Natural killer cell (primary cell): ENCODE measurements at regions not wholly inside any gene's neighbourhood (a gene's known extent, or its start where the extent isn't known, plus 50 kb on each side); places are given as distances from the start of the nearest gene placed in this dataset.

Experiments used
- ATAC-seq, 3 donors: fragments of 150-1000 bp in 2 of 3; fragments of 200-7000 bp in 1 of 3; cut with Tn5 transposase; 1 replicate in 1 of 3; 2 replicates in 2 of 3; pipeline ENCODE4 v1.10.0; 2021; ENCODE audit warnings: mild to moderate bottlenecking in 2 of 3, moderate library complexity in 2 of 3
- DNase-seq, 2 donors: peaks; one replicate each; pipeline versions ENCODE4 v3.0.0 to v3.0.0-alpha.2; 2013 to 2021; ENCODE audit warnings: mixed read lengths in 1 of 2
- H3K27ac ChIP-seq: one replicate; pipeline ENCODE4 v1.5.1; 2013; ENCODE audit warnings: mild to moderate bottlenecking, low read length
- H3K27me3 ChIP-seq: one replicate; pipeline ENCODE4 v1.6.1; 2013; ENCODE audit warnings: low read length; ENCODE audit not compliant: control insufficient read depth, insufficient read depth
- H3K36me3 ChIP-seq: one replicate; pipeline ENCODE4 v1.6.1; 2013; ENCODE audit warnings: low read length; ENCODE audit not compliant: control insufficient read depth, insufficient read depth
- H3K4me1 ChIP-seq: one replicate; pipeline ENCODE4 v1.6.1; 2013; ENCODE audit warnings: low read length; ENCODE audit not compliant: control insufficient read depth, insufficient read depth
- H3K4me3 ChIP-seq: one replicate; pipeline ENCODE4 v1.5.1; 2013; ENCODE audit warnings: low read length
- H3K9me3 ChIP-seq: one replicate; pipeline ENCODE4 v1.6.1; 2013; ENCODE audit warnings: low read length; ENCODE audit not compliant: control insufficient read depth, insufficient read depth
- H3K27ac Mint-ChIP-seq, 2 donors: one replicate each; pipeline ENCODE4 v1.8.0; 2022; ENCODE audit warnings: mild to moderate bottlenecking in 2 of 2, mixed read lengths in 2 of 2, moderate library complexity in 1 of 2
- H3K27me3 Mint-ChIP-seq, 2 donors: one replicate each; pipeline ENCODE4 v1.8.0; 2022; ENCODE audit warnings: low read depth in 2 of 2, mixed read lengths in 2 of 2
- H3K36me3 Mint-ChIP-seq: one replicate; pipeline ENCODE4 v1.8.0; 2022; ENCODE audit warnings: mixed read lengths
- H3K4me1 Mint-ChIP-seq, 2 donors: one replicate each; pipeline ENCODE4 v1.8.0; 2022; ENCODE audit warnings: mixed read lengths in 2 of 2
- H3K4me3 Mint-ChIP-seq: one replicate; pipeline ENCODE4 v1.8.0; 2022; ENCODE audit warnings: mild to moderate bottlenecking, moderate library complexity, mixed read lengths
- H3K9me3 Mint-ChIP-seq, 2 donors: one replicate each; pipeline ENCODE4 v1.8.0; 2022; ENCODE audit warnings: mixed read lengths in 2 of 2
- WGBS: methylation state at CpG from one replicate; pipeline ENCODE4 v1.1.7; 2013; ENCODE audit warnings: missing lambda C conversion rate; ENCODE audit not compliant: insufficient coverage; 5-methylcytosine and 5-hydroxymethylcytosine counted together
- intact Hi-C: fragments of 100-400 bp; cut with micrococcal nuclease; formaldehyde crosslinking; loops from one replicate; pipeline ENCODE4 v1.14.2; 2022
- TF ChIP-seq, protein P1 (sequence below): fragments of 200-600 bp; IDR thresholded peaks from one replicate; pipeline ENCODE4 v1.8.0; 2022; ENCODE audit warnings: antibody characterized with exemption

DNA sequence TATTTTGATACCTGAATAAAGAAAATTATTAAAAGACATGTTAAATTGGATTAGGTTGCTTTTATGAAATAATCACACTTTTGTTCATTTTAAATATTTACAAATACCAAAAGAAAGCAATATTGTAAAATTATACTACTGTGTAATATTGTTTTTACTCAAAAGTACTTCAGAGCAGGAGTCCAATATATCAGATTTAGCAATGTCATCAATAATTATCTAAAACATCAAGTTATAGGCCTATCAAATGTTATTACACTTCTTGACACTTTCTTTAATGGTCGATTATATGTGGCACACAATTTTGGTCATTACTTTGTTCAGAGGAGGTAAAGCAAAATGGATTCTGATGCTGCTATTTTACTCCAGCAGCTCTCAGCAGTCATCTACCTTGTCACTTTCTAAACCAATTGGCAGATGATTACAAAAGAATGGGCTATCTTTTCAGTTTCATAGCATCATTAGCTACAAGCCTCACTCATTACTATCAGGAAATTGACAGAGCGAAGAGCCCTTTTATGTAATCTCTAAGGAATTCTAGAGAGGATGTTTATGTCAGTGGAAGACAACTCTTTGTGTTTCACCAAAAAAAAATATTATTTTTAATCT is 318.6 kb downstream of the PLOD2 start:
- Histone ChIP-seq H3K4me3 (no peak overlapping the region), H3K9me3 (no peaks in the 10 kb centered on the region), H3K27me3 (no peaks in the 10 kb centered on the region), H3K27ac (no peak overlapping the region), H3K4me1 (no peaks in the 10 kb centered on the region), H3K36me3 (no peaks in the 10 kb centered on the region)
- TF ChIP-seq, protein P1, sequence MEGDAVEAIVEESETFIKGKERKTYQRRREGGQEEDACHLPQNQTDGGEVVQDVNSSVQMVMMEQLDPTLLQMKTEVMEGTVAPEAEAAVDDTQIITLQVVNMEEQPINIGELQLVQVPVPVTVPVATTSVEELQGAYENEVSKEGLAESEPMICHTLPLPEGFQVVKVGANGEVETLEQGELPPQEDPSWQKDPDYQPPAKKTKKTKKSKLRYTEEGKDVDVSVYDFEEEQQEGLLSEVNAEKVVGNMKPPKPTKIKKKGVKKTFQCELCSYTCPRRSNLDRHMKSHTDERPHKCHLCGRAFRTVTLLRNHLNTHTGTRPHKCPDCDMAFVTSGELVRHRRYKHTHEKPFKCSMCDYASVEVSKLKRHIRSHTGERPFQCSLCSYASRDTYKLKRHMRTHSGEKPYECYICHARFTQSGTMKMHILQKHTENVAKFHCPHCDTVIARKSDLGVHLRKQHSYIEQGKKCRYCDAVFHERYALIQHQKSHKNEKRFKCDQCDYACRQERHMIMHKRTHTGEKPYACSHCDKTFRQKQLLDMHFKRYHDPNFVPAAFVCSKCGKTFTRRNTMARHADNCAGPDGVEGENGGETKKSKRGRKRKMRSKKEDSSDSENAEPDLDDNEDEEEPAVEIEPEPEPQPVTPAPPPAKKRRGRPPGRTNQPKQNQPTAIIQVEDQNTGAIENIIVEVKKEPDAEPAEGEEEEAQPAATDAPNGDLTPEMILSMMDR = no peak
- no peaks in the 10 kb centered on the region for H3K4me1 Mint-ChIP-seq
- peaks cover 6% of the 10 kb centered on the region for H3K36me3 Mint-ChIP-seq
- no peak for ATAC-seq
- H3K9me3 Mint-ChIP-seq = peaks cover 5 to 11% of the 10 kb centered on the region in 2 donors
- DNase-seq = no peak
- no peak overlapping the region for H3K4me3 Mint-ChIP-seq
- WGBS = 75% methylated on average over 1 of the region's 2 CpGs
- H3K27ac Mint-ChIP-seq = no peak overlapping the region
- H3K27me3 Mint-ChIP-seq = no peaks in the 10 kb centered on the region
- intact Hi-C loops = no loop called here

DNA sequence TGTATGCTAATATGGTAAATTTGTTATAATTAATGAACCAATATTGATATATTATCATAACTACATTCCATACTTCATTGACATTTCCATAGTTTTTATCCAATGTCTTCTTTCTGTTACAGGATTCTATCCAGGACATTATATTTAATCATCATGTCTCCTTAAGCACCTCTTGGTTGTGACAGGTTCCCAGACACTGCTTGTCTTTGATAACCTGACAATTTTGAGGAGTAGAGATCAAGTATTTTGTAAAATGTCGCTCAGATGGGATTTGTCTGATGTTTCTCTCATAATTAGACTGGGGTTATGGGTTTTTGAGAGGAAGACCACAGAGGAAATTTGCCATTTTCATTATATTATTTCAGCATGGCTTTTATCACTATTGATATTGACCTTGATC is 317.4 kb downstream of the PLOD2 start:
- intact Hi-C loops = no loop called here
- H3K27ac Mint-ChIP-seq = no peak overlapping the region
- WGBS = 57% methylated on average over 1 of the region's 1 CpG

DNA sequence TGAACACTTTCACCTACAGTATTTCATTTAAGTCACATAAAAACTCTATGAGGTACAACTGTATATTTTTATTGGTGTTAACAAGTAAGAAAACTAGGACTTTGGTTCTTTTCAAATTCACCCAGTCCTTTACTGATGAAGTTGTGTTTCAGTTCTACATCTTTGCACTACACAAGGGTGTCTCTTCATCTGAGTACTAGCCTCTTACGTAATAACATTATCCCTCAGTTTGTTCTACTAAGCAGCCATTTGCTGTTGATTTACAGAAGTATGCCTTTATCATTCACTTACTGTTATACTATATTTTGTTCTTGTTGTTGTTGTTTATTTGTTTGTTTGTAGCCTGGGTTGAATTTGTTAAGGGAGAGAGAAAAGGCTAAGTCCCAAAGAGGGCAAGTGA is 311.9 kb downstream of the PLOD2 start:
- Histone ChIP-seq H3K27me3 (no peaks in the 10 kb centered on the region), H3K4me3 (no peak overlapping the region), H3K4me1 (no peaks in the 10 kb centered on the region), H3K36me3 (no peaks in the 10 kb centered on the region), H3K9me3 (no peaks in the 10 kb centered on the region), H3K27ac (no peak overlapping the region)
- Mint-ChIP-seq H3K9me3 (peaks cover 9 to 11% of the 10 kb centered on the region in 2 donors), H3K27me3 (no peaks in the 10 kb centered on the region), H3K4me1 (no peaks in the 10 kb centered on the region), H3K4me3 (no peak overlapping the region), H3K27ac (no peak overlapping the region), H3K36me3 (peaks cover 6% of the 10 kb centered on the region)
- WGBS = no CpG with 5 or more reads among the region's 1 CpG
- DNase-seq = no peak
- TF ChIP-seq, protein P1 = no peak
- intact Hi-C loops = no loop called here
- no peak for ATAC-seq

More for the DNA sequence above, 317.4 kb downstream of the PLOD2 start:
- H3K27me3 ChIP-seq = no peaks in the 10 kb centered on the region
- H3K36me3 ChIP-seq = no peaks in the 10 kb centered on the region
- ATAC-seq (no peak), DNase-seq (no peak)
- peaks cover 6% of the 10 kb centered on the region for H3K36me3 Mint-ChIP-seq
- no peaks in the 10 kb centered on the region for H3K9me3 ChIP-seq
- H3K4me3 ChIP-seq = no peak overlapping the region
- H3K4me3 Mint-ChIP-seq = no peak overlapping the region
- H3K27me3 Mint-ChIP-seq = no peaks in the 10 kb centered on the region
- TF ChIP-seq, protein P1 = no peak
- H3K4me1 ChIP-seq = no peaks in the 10 kb centered on the region
- H3K9me3 Mint-ChIP-seq = peaks cover 5 to 11% of the 10 kb centered on the region in 2 donors
- H3K27ac ChIP-seq = no peak overlapping the region
- no peaks in the 10 kb centered on the region for H3K4me1 Mint-ChIP-seq

DNA sequence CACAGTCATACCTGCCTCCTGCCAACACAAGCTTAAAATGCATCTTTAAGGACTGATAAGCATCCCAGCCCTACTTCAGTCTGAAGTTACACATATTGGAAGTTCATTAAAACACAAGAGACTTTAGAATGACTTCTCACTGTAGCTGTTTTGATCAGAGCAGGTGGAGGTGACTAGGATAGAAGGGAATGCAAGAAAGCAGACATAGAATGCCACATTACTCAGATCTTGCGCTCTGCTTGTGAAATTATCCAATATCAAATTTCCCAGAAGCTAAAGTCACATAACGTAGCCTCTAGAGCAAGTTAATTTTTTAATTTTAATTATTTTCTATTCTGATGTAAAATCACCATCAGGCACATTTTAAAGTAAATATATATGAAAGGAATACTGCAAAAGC is 306.5 kb downstream of the PLOD2 start:
- H3K4me3 ChIP-seq = no peak overlapping the region
- intact Hi-C loops = no loop called here
- no peaks in the 10 kb centered on the region for H3K36me3 ChIP-seq
- H3K4me1 ChIP-seq = no peaks in the 10 kb centered on the region
- Mint-ChIP-seq H3K4me3 (no peak overlapping the region), H3K9me3 (peaks cover 5 to 9% of the 10 kb centered on the region in 2 donors), H3K27ac (no peak overlapping the region), H3K36me3 (no peaks in the 10 kb centered on the region), H3K27me3 (no peaks in the 10 kb centered on the region), H3K4me1 (no peaks in the 10 kb centered on the region)
- DNase-seq (no peak), ATAC-seq (no peak)
- H3K9me3 ChIP-seq = no peaks in the 10 kb centered on the region
- WGBS = no CpG with 5 or more reads among the region's 2 CpGs
- H3K27ac ChIP-seq = no peak overlapping the region
- TF ChIP-seq, protein P1 = no peak
- no peaks in the 10 kb centered on the region for H3K27me3 ChIP-seq
